ENCODE measurements at regions not wholly inside any gene's neighbourhood (a gene's known extent, or its start where the extent isn't known, plus 50 kb on each side); places are given as distances from the start of the nearest gene placed in this dataset.
A peak's percentile ranks its signal among the peaks of the same experiment; 100 is the strongest.

GRCh38 chr14:38761033-38761432 lies 342.0 kb downstream of the SEC23A start:
- DNase-seq (ENCODE audit: low spot score in 2 of 2): no peak
- Mint-ChIP-seq H3K27ac (no peak overlapping the region), H3K36me3 (no peaks in the 10 kb centered on the region), H3K9me3 (peaks cover 0 to 5% of the 10 kb centered on the region in 2 donors)
- no peak for ATAC-seq

GRCh38 chr14:38758661-38759060 lies 344.4 kb downstream of the SEC23A start:
- Mint-ChIP-seq H3K36me3 (no peaks in the 10 kb centered on the region), H3K9me3 (no peaks in the 10 kb centered on the region), H3K27ac (no peak overlapping the region)
- DNase-seq (ENCODE audit: low spot score in 2 of 2): no peak
- no peak for ATAC-seq

GRCh38 chr14:38755036-38755435 lies 348.0 kb downstream of the SEC23A start:
- ATAC-seq (no peak), DNase-seq (ENCODE audit: low spot score in 2 of 2) (no peak)
- Mint-ChIP-seq H3K36me3 (no peaks in the 10 kb centered on the region), H3K9me3 (no peaks in the 10 kb centered on the region), H3K27ac (no peak overlapping the region)

- Mint-ChIP-seq H3K36me3 (no peaks in the 10 kb centered on the region), H3K9me3 (no peaks in the 10 kb centered on the region), H3K27ac (no peak overlapping the region)
- no peak for ATAC-seq
- DNase-seq (ENCODE audit: low spot score in 2 of 2): no peak
These were observed 350.3 kb downstream of the SEC23A start for GRCh38 chr14:38752750-38753149.

- Mint-ChIP-seq H3K9me3 (no peaks in the 10 kb centered on the region), H3K27ac (no peak overlapping the region), H3K36me3 (no peaks in the 10 kb centered on the region)
- DNase-seq (ENCODE audit: low spot score in 2 of 2): no peak
- no peak for ATAC-seq
These were observed 350.7 kb downstream of the SEC23A start for GRCh38 chr14:38752341-38752740.

- DNase-seq (ENCODE audit: low spot score in 2 of 2): no peak
- Mint-ChIP-seq H3K36me3 (no peaks in the 10 kb centered on the region), H3K9me3 (no peaks in the 10 kb centered on the region), H3K27ac (no peak overlapping the region)
- ATAC-seq: no peak
These were observed 351.6 kb downstream of the SEC23A start for GRCh38 chr14:38751459-38751858.

- Mint-ChIP-seq H3K27ac (no peak overlapping the region), H3K36me3 (no peaks in the 10 kb centered on the region), H3K9me3 (no peaks in the 10 kb centered on the region)
- ATAC-seq (no peak), DNase-seq (ENCODE audit: low spot score in 2 of 2) (no peak)
These were observed 353.1 kb downstream of the SEC23A start for GRCh38 chr14:38749936-38750335.

- Mint-ChIP-seq H3K27ac (no peak overlapping the region), H3K36me3 (no peaks in the 10 kb centered on the region)
- ATAC-seq: no peak
These were observed 357.2 kb downstream of the SEC23A start for GRCh38 chr14:38745861-38746260.

GRCh38 chr14:38743966-38744584 lies 359.0 kb downstream of the SEC23A start:
- no peak for DNase-seq (ENCODE audit: low spot score in 2 of 2)
- no peaks in the 10 kb centered on the region for H3K36me3 Mint-ChIP-seq
- peak in 1 of 2 donors; percentile 47 for ATAC-seq
- no peaks in the 10 kb centered on the region for H3K9me3 Mint-ChIP-seq
- no peak overlapping the region for H3K27ac Mint-ChIP-seq

More at GRCh38 chr14:38745861-38746260, 357.2 kb downstream of the SEC23A start:
- H3K9me3 Mint-ChIP-seq: no peaks in the 10 kb centered on the region
- DNase-seq (ENCODE audit: low spot score in 2 of 2): no peak

- Mint-ChIP-seq H3K9me3 (peaks cover 4 to 5% of the 10 kb centered on the region in 2 donors), H3K36me3 (no peaks in the 10 kb centered on the region), H3K27ac (no peak overlapping the region)
- DNase-seq (ENCODE audit: low spot score in 2 of 2) (no peak), ATAC-seq (no peak)
These were observed 365.2 kb downstream of the SEC23A start for GRCh38 chr14:38737686-38738407.

GRCh38 chr14:38735005-38735404 lies 368.0 kb downstream of the SEC23A start:
- Mint-ChIP-seq H3K36me3 (no peaks in the 10 kb centered on the region), H3K27ac (no peak overlapping the region), H3K9me3 (peaks cover 4 to 5% of the 10 kb centered on the region in 2 donors)
- DNase-seq (ENCODE audit: low spot score in 2 of 2) (no peak), ATAC-seq (no peak)

GRCh38 chr14:38731962-38732361 lies 371.1 kb downstream of the SEC23A start:
- ATAC-seq (no peak), DNase-seq (ENCODE audit: low spot score in 2 of 2) (no peak)
- Mint-ChIP-seq H3K27ac (no peak overlapping the region), H3K9me3 (peaks cover 4 to 5% of the 10 kb centered on the region in 2 donors), H3K36me3 (no peaks in the 10 kb centered on the region)

GRCh38 chr14:38730420-38730819 lies 372.6 kb downstream of the SEC23A start:
- Mint-ChIP-seq H3K9me3 (peaks cover 4 to 5% of the 10 kb centered on the region in 2 donors), H3K36me3 (no peaks in the 10 kb centered on the region), H3K27ac (no peak overlapping the region)
- ATAC-seq (no peak), DNase-seq (ENCODE audit: low spot score in 2 of 2) (no peak)

GRCh38 chr14:38727731-38728130 lies 375.3 kb downstream of the SEC23A start:
- no peak for ATAC-seq
- Mint-ChIP-seq H3K27ac (no peak overlapping the region), H3K36me3 (no peaks in the 10 kb centered on the region), H3K9me3 (no peaks in the 10 kb centered on the region)
- no peak for DNase-seq (ENCODE audit: low spot score in 2 of 2)

GRCh38 chr14:38724621-38725020 lies 378.4 kb downstream of the SEC23A start:
- Mint-ChIP-seq H3K9me3 (no peaks in the 10 kb centered on the region), H3K36me3 (no peaks in the 10 kb centered on the region), H3K27ac (no peak overlapping the region)
- ATAC-seq (no peak), DNase-seq (ENCODE audit: low spot score in 2 of 2) (no peak)

GRCh38 chr14:38723959-38724358 lies 379.1 kb downstream of the SEC23A start:
- DNase-seq (ENCODE audit: low spot score in 2 of 2): no peak
- no peak for ATAC-seq
- no peaks in the 10 kb centered on the region for H3K36me3 Mint-ChIP-seq
- no peaks in the 10 kb centered on the region for H3K9me3 Mint-ChIP-seq
- no peak overlapping the region for H3K27ac Mint-ChIP-seq

GRCh38 chr14:38723277-38723676 lies 379.8 kb downstream of the SEC23A start:
- no peaks in the 10 kb centered on the region for H3K9me3 Mint-ChIP-seq
- no peak overlapping the region for H3K27ac Mint-ChIP-seq
- no peak for ATAC-seq
- no peak for DNase-seq (ENCODE audit: low spot score in 2 of 2)
- H3K36me3 Mint-ChIP-seq: no peaks in the 10 kb centered on the region

GRCh38 chr14:38721822-38722431 lies 381.1 kb downstream of the SEC23A start:
- ATAC-seq (peak; percentile 36 to 67), DNase-seq (ENCODE audit: low spot score in 2 of 2) (peak in 1 of 2 donors; percentile 61)
- H3K36me3 Mint-ChIP-seq: no peaks in the 10 kb centered on the region
- no peak overlapping the region for H3K27ac Mint-ChIP-seq
- no peaks in the 10 kb centered on the region for H3K9me3 Mint-ChIP-seq

All from activated naive CD4-positive, alpha-beta T cell treated with anti-CD3 and anti-CD28 coated beads, Interleukin-2, amount 50 U/mL, for 72 hours (primary cell).